IMR-90 (cell line): ENCODE measurements at regions not wholly inside any gene's neighbourhood (a gene's known extent, or its start where the extent isn't known, plus 50 kb on each side); places are given as distances from the start of the nearest gene placed in this dataset.

Experiments used
- ATAC-seq: fragments of 200-7000 bp; cut with Tn5 transposase; 2 replicates; pipeline ENCODE4 v1.9.1; 2020; ENCODE audit warnings: low read depth, mild to moderate bottlenecking, moderate library complexity
- BruUV-seq: library from RNA; stranded (reverse); fragments of 400-500 nt; replicated peaks from 2 replicates; lab custom pipeline; 2021; lab: Mats Ljungman, UMichigan
- CTCF ChIA-PET: fragments of 300-600 bp; formaldehyde crosslinking; extraction: SDS; loops from one replicate; lab custom pipeline; 2021; ENCODE audit warnings: antibody characterized with exemption; lab: Yijun Ruan, JAX
- POLR2A ChIA-PET: fragments of 300-600 bp; sonication (Branson Sonifier 250); formaldehyde crosslinking; loops from one replicate; lab custom pipeline; 2022; ENCODE audit warnings: antibody characterized with exemption; ENCODE audit not compliant: unreplicated experiment; lab: Charles Lee
- DNase-seq: peaks from one replicate; pipeline ENCODE4 v3.0.0; 2013
- H2AFZ ChIP-seq: replicated peaks from 2 replicates; pipeline ENCODE3; 2013; ENCODE audit warnings: low read length, mild to moderate bottlenecking; ENCODE audit not compliant: poor library complexity
- H2AK5ac ChIP-seq: 2 replicates; pipeline ENCODE4 v1.6.1; 2013; ENCODE audit warnings: low read depth, low read length, inconsistent platforms
- H2AK9ac ChIP-seq: replicated peaks from 2 replicates; pipeline ENCODE3; 2013; ENCODE audit warnings: mild to moderate bottlenecking, low read depth, low read length, moderate library complexity; ENCODE audit not compliant: poor library complexity
- H2BK120ac ChIP-seq: 2 replicates; pipeline ENCODE4 v1.6.1; 2013; ENCODE audit warnings: low read depth, low read length, inconsistent platforms
- H2BK15ac ChIP-seq: 3 replicates; pipeline ENCODE4 v1.6.1; 2013; ENCODE audit warnings: low read depth, low read length, inconsistent platforms
- H2BK20ac ChIP-seq: 2 replicates; pipeline ENCODE4 v1.6.1; 2013; ENCODE audit warnings: low read depth, mild to moderate bottlenecking, inconsistent platforms, low read length, moderate library complexity
- H2BK5ac ChIP-seq: 2 replicates; pipeline ENCODE4 v1.6.1; 2013; ENCODE audit warnings: mild to moderate bottlenecking, low read depth, low read length, inconsistent platforms; ENCODE audit not compliant: poor library complexity, severe bottlenecking
- H3K14ac ChIP-seq: replicated peaks from 2 replicates; pipeline ENCODE4 v1.6.1; 2013; ENCODE audit warnings: low read depth, low read length, inconsistent platforms
- H3K18ac ChIP-seq: 2 replicates; pipeline ENCODE4 v1.6.1; 2013; ENCODE audit warnings: low read depth, low read length, control low read depth
- H3K23ac ChIP-seq: 2 replicates; pipeline ENCODE4 v1.6.1; 2013; ENCODE audit warnings: low read depth, low read length, inconsistent platforms
- H3K27ac ChIP-seq: 2 replicates; pipeline ENCODE4 v1.5.1; 2013; ENCODE audit warnings: mild to moderate bottlenecking, control low read depth, low read length; ENCODE audit not compliant: insufficient read depth
- H3K27me3 ChIP-seq: 2 replicates; pipeline ENCODE4 v1.6.1; 2013; ENCODE audit warnings: low read length; ENCODE audit not compliant: control insufficient read depth, insufficient read depth
- H3K36me3 ChIP-seq: 2 replicates; pipeline ENCODE4 v1.6.1; 2013; ENCODE audit warnings: low read length, mixed read lengths; ENCODE audit not compliant: control insufficient read depth, insufficient read depth
- H3K4ac ChIP-seq: 2 replicates; pipeline ENCODE4 v1.6.1; 2013; ENCODE audit warnings: low read depth, low read length, inconsistent platforms
- H3K4me1 ChIP-seq: 2 replicates; pipeline ENCODE4 v1.6.1; 2013; ENCODE audit warnings: low read length, mixed read lengths; ENCODE audit not compliant: control insufficient read depth, insufficient read depth
- H3K4me2 ChIP-seq: 2 replicates; pipeline ENCODE4 v1.6.1; 2013; ENCODE audit warnings: low read depth, mild to moderate bottlenecking, control low read depth, low read length, moderate library complexity
- H3K4me3 ChIP-seq: 2 replicates; pipeline ENCODE4 v1.5.1; 2013; ENCODE audit warnings: low read depth, mild to moderate bottlenecking, control low read depth, low read length, moderate library complexity; ENCODE audit not compliant: insufficient read depth
- H3K56ac ChIP-seq: 2 replicates; pipeline ENCODE4 v1.6.1; 2013; ENCODE audit warnings: low read length, inconsistent platforms; ENCODE audit not compliant: insufficient read depth; ENCODE audit errors: extremely low read depth
- H3K79me1 ChIP-seq, 2 experiments: 2 replicates each; pipeline ENCODE4 v1.6.1; 2013; ENCODE audit warnings: low read length in 2 of 2, inconsistent platforms in 1 of 2, low read depth in 1 of 2
- H3K9ac ChIP-seq: 2 replicates; pipeline ENCODE4 v1.6.1; 2013; ENCODE audit warnings: low read depth, low read length, control low read depth
- H3K9me1 ChIP-seq: 2 replicates; pipeline ENCODE4 v1.6.1; 2013; ENCODE audit warnings: low read length, inconsistent platforms; ENCODE audit not compliant: insufficient read depth
- H3K9me3 ChIP-seq: 2 replicates; pipeline ENCODE4 v1.6.1; 2013; ENCODE audit warnings: low read length; ENCODE audit not compliant: control insufficient read depth, insufficient read depth
- H4K20me1 ChIP-seq: 2 replicates; pipeline ENCODE4 v1.6.1; 2013; ENCODE audit warnings: low read length, inconsistent platforms; ENCODE audit not compliant: insufficient read depth
- H4K5ac ChIP-seq: 2 replicates; pipeline ENCODE4 v1.6.1; 2013; ENCODE audit warnings: mild to moderate bottlenecking, low read depth, low read length, control low read depth
- H4K8ac ChIP-seq, 2 experiments: 2 replicates each; pipeline ENCODE4 v1.6.1; 2013; ENCODE audit warnings: low read depth in 2 of 2, low read length in 2 of 2, control low read depth in 1 of 2, inconsistent platforms in 1 of 2
- H4K91ac ChIP-seq: 2 replicates; pipeline ENCODE4 v1.6.1; 2013; ENCODE audit warnings: low read depth, low read length, inconsistent platforms; ENCODE audit not compliant: insufficient read depth
- BHLHE40 ChIP-seq: fragments of 150-350 bp; IDR thresholded peaks from 2 replicates; pipeline ENCODE4 v1.6.1; 2016; ENCODE audit warnings: mild to moderate bottlenecking, low read depth, low read length
- CEBPB ChIP-seq: IDR thresholded peaks from 2 replicates; pipeline ENCODE4 v1.6.1; 2012; ENCODE audit warnings: low read depth, low read length, improper control_type of control experiment
- CTCF ChIP-seq: conservative IDR thresholded peaks from 2 replicates; pipeline ENCODE4 v1.5.1; 2012; ENCODE audit warnings: mild to moderate bottlenecking, low read depth, low read length, improper control_type of control experiment
- ELK1 ChIP-seq: fragments of 150-350 bp; IDR thresholded peaks from 2 replicates; pipeline ENCODE4 v1.6.1; 2016; ENCODE audit warnings: low read depth, mild to moderate bottlenecking, low read length, moderate library complexity, borderline replicate concordance
- FOS ChIP-seq: fragments of 150-350 bp; IDR thresholded peaks from 2 replicates; pipeline ENCODE4 v1.6.1; 2016; ENCODE audit warnings: low read depth, low read length
- MAFK ChIP-seq: IDR thresholded peaks from 2 replicates; pipeline ENCODE4 v1.6.1; 2012; ENCODE audit warnings: low read depth, low read length, improper control_type of control experiment
- MAZ ChIP-seq: IDR thresholded peaks from 2 replicates; pipeline ENCODE4 v1.6.1; 2012; ENCODE audit warnings: low read depth, mild to moderate bottlenecking, low read length, improper control_type of control experiment, moderate library complexity, borderline replicate concordance
- NFE2L2 ChIP-seq: fragments of 150-350 bp; IDR thresholded peaks from 2 replicates; pipeline ENCODE4 v1.6.1; 2016; ENCODE audit warnings: low read depth, mild to moderate bottlenecking, low read length
- RCOR1 ChIP-seq: IDR thresholded peaks from 2 replicates; pipeline ENCODE4 v1.6.1; 2012; ENCODE audit warnings: mild to moderate bottlenecking, low read length, improper control_type of control experiment; ENCODE audit not compliant: insufficient replicate concordance
- RFX5 ChIP-seq: IDR thresholded peaks from 2 replicates; pipeline ENCODE4 v1.8.0; 2012; ENCODE audit warnings: low read depth, mild to moderate bottlenecking, low read length, moderate library complexity
- USF2 ChIP-seq: fragments of 150-350 bp; IDR thresholded peaks from 2 replicates; pipeline ENCODE4 v1.6.1; 2017; ENCODE audit warnings: mild to moderate bottlenecking, antibody characterized with exemption, low read length, low read depth
- WGBS, 2 experiments: methylation state at CpG; one replicate each; pipeline versions ENCODE4 v1.1.5 to v1.1.7; 2013; ENCODE audit warnings: missing lambda C conversion rate in 2 of 2; ENCODE audit not compliant: insufficient read length in 1 of 2; ENCODE audit errors: extremely low coverage in 2 of 2; 5-methylcytosine and 5-hydroxymethylcytosine counted together
- dilution Hi-C: fragments of 300-500 bp; cut with HindIII; formaldehyde crosslinking; loops from one replicate; pipeline ENCODE4 v1.14.3; 2018; ENCODE audit warnings: low sequenced_read_pairs; ENCODE audit not compliant: unreplicated experiment
- in situ Hi-C: fragments of 300-500 bp; cut with MboI; formaldehyde crosslinking; loops from 3 replicates; pipeline ENCODE4 v1.14.3; 2019; ENCODE audit warnings: low sequenced_read_pairs, inconsistent platforms, mixed read lengths
- intact Hi-C: fragments of 100-400 bp; cut with micrococcal nuclease; formaldehyde crosslinking; loops from 2 replicates; pipeline ENCODE4 v1.10.0; 2022

GRCh38 chr12:80045594-80045993, 53.7 kb upstream of the OTOGL start:
- Histone ChIP-seq H3K14ac (no peak overlapping the region), H4K91ac (no peak overlapping the region), H2BK20ac (no peak overlapping the region), H3K9me3 (no peaks in the 10 kb centered on the region), H3K18ac (no peak overlapping the region), H3K4me1 (peaks cover 4% of the 10 kb centered on the region; the same call in 1 of the 2 replicates), H4K5ac (no peak overlapping the region), H3K27ac (no peak overlapping the region), H2AFZ (no peak overlapping the region), H2BK15ac (no peak overlapping the region), H3K36me3 (no peaks in the 10 kb centered on the region), H3K9me1 (peaks cover 2% of the 10 kb centered on the region), H3K9ac (no peak overlapping the region), H3K23ac (no peak overlapping the region), H2BK5ac (peak overlapping the region; percentile 96), H3K79me1 (no peaks in the 10 kb centered on the region), H3K27me3 (no peaks in the 10 kb centered on the region), H2AK9ac (no peak overlapping the region), H3K4me3 (no peak overlapping the region), H3K4me2 (no peak overlapping the region; the same call in 1 of the 2 replicates), H2AK5ac (no peak overlapping the region), H4K8ac (no peak overlapping the region), H3K4ac (no peak overlapping the region), H4K20me1 (no peaks in the 10 kb centered on the region), H3K56ac (no peak overlapping the region), H2BK120ac (no peak overlapping the region)
- intact Hi-C loops (loop anchor here (2.0 to 10.0 kb wide), 4 partner anchors 111 to 621 kb away; partner anchors contain the start of gene PPP1R12A), in situ Hi-C loops (no loop called here), dilution Hi-C loops (no loop called here)
- POLR2A ChIA-PET: no interaction called here
- TF ChIP-seq MAFK: peak; percentile 47; the same call in 1 of the 2 replicates
- 0 out of 2 replicates have a peak, but pooled peaks have one; percentile 17 for TF ChIP-seq RFX5
- TF ChIP-seq FOS: peak; percentile 50; the same call in 1 of the 2 replicates
- TF ChIP-seq NFE2L2: peak; percentile 43; the same call in 1 of the 2 replicates
- no peak for TF ChIP-seq RCOR1
- TF ChIP-seq MAZ: no peak
- TF ChIP-seq USF2: no peak
- TF ChIP-seq ELK1: no peak
- TF ChIP-seq CTCF: no peak
- TF ChIP-seq BHLHE40: no peak
- peak; percentile 55; the same call in 1 of the 2 replicates for TF ChIP-seq CEBPB
- CTCF ChIA-PET: interaction anchor here (1.4 kb wide), 1 partner anchor 142 kb away, joined by 4 read pairs; no protein-coding TSS in a partner anchor
- WGBS, 2 experiments: no CpG with 5 or more reads among the region's 3 CpGs
- ATAC-seq (peak; percentile 52), DNase-seq (peak; percentile 85)
- no TSS peak for BruUV-seq
